Tibial nerve (tissue), 3 donors: ENCODE measurements at regions not wholly inside any gene's neighbourhood (a gene's known extent, or its start where the extent isn't known, plus 50 kb on each side); places are given as distances from the start of the nearest gene placed in this dataset.

Source experiments
- CTCF ChIP-seq, 5 experiments: fragments of 200-600 bp in 3 of 5; fragments of 450-650 bp in 2 of 5; sonication (generic) in 3 of 5; IDR thresholded peaks; one replicate each; pipeline ENCODE4 v1.5.1; 2016 to 2019; ENCODE audit warnings: antibody characterized with exemption in 5 of 5, mild to moderate bottlenecking in 3 of 5, moderate library complexity in 2 of 5
- POLR2A ChIP-seq, 2 donors: fragments of 450-650 bp; IDR thresholded peaks; one replicate each; pipeline ENCODE4 v1.6.1; 2017; ENCODE audit warnings: antibody characterized with exemption in 2 of 2, mild to moderate bottlenecking in 2 of 2, moderate library complexity in 2 of 2

GRCh38 chr5:63408984-63409383 lies 553.3 kb downstream of the HTR1A start:
- TF ChIP-seq POLR2A (IDR thresholded peaks at IDR 0.05) (no peak), CTCF (IDR thresholded peaks at IDR 0.05) (no peak)
